Activated gamma-delta T cell treated with anti-CD3 and anti-CD28 coated beads, Interleukin-2, amount 50 U/mL, for 16 hours (primary cell): ENCODE measurements at regions not wholly inside any gene's neighbourhood (a gene's known extent, or its start where the extent isn't known, plus 50 kb on each side); places are given as distances from the start of the nearest gene placed in this dataset.
"Not testable (repeated sequence)": the region's sequence is repeated elsewhere in the genome, so short reads cannot be mapped to it uniquely, and the experiment has no call there.

ENCODE experiments used
- DNase-seq: peaks from one replicate; pipeline ENCODE4 v3.0.0-alpha.2; 2020; ENCODE audit warnings: low read depth

- no peak for DNase-seq
Observed at GRCh38 chr5:102666164-102666946, 88.8 kb upstream of the PAM start.

- no peak for DNase-seq
Observed at GRCh38 chr5:102668220-102668932, 86.7 kb upstream of the PAM start.

DNA sequence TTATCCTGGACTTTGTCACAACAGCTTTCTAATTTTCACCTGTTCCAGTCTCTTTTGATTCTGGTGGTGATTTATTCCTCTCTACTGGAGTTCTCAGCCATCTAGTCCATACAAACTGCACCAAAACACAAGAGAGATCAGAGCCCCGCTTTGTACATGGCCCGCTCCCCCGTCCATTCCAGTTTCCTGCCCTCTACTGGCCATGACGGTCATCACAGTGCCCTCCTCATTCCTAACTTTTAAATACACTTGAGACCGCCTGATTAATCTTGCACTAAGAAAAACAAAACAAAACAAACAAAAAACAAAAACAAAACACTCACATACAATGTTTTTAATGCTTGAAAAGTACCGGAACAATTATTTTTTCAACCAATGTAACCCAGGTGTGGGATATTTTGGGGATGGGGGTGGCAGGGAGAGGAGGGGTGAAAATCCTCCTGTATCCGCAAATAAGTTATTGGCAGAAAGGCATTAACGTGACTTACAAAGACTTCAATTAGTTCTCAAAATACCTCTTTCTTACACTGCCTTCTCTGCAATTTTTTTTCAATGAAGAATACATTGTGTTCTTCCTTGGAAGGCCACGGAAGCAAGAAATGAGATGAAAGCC lies 84.8 kb upstream of the PAM start:
- DNase-seq = no peak

- not testable (repeated sequence) for DNase-seq
Observed at GRCh38 chr5:102671033-102671734, 83.9 kb upstream of the PAM start.

DNA sequence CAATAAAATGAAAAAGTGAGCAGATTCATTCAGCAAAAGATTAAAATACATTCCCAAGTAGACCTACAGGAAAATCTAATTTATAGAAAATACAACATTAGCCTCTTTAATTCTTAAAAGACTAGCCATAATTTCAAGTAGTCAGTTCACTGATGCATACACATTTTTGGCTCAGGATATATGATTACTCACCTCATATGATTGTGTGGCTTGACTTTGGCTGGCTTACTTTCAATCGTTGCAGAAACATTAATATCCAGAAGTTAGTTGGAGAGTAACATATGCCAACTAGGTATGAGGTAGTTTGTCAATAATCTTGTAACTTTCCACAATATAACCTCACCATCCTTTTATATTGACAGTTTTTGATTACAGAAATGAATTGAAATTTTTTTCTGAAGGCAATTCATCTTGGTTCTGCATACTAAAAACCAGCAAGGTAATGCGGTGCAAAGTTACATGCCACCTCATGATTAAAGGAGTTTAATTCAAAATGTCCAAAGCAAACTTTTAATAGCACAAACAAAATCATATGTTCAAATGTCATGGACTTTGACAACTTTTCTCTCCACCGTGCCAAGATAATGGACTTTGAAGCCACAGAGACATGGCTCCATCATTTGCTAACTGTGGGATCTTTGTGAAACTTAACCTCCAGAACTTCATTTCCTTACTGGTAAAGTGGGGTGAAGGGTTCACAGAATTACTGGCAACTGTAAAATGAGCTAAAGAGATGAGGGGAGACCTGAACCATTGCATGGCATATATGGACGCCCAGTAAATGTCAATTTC lies 76.6 kb upstream of the PAM start:
- no peak for DNase-seq

DNA sequence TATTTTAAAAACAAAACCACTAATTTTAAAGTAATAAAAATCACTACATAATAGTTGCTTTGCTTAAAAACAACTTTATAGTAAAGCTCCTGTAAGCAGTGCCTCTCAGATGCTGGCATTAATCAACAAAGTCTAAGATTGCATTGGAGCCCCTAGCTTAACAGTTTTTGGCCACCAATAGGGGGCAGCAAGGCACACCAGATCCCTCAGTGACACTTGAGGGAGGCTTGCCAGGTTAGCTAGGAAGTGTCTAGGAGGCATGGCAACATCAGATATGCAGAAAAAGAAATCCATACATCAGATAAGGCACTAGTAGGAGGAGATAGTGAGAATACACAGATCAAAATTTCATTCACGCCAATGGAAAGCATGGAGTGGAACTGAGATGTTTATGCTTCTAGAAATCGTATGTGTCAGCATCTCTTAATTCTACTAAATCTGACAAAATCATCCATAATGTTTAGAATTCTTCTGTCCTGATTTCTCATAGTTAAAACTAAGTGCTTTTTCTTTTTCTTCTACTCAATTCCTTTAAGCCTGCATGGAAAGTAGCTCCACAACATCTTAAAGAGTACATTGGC lies 73.6 kb upstream of the PAM start:
- peak; percentile 26 for DNase-seq

- DNase-seq = no peak
Observed at GRCh38 chr5:102682101-102682647, 72.9 kb upstream of the PAM start.

- not testable (repeated sequence) for DNase-seq
Observed at GRCh38 chr5:102688076-102688475, 67.0 kb upstream of the PAM start.

GRCh38 chr5:102688581-102689342 lies 66.3 kb upstream of the PAM start:
- DNase-seq = not testable (repeated sequence)

GRCh38 chr5:102690910-102691309 lies 64.2 kb upstream of the PAM start:
- DNase-seq = no peak

DNA sequence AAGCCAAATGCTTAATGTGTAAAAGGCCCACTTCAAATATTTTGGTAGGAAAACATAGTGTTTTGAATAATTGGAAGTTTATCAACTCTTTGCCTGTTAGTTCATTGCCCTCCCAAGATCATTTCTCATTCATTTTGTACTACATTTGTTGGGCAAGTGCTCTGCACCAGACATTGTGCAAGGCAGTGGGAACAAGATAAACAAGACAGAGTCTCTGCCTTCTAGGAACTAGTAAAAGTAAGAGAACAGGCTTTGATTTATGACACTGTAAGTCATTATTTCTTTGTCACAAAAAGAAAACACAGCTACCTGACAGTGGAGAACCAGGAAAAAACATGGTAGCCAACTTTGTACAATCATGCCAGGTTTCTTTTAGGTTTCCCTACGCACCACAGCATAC lies 63.7 kb upstream of the PAM start:
- DNase-seq = no peak

GRCh38 chr5:102700120-102700831 lies 54.8 kb upstream of the PAM start:
- DNase-seq = no peak

DNA sequence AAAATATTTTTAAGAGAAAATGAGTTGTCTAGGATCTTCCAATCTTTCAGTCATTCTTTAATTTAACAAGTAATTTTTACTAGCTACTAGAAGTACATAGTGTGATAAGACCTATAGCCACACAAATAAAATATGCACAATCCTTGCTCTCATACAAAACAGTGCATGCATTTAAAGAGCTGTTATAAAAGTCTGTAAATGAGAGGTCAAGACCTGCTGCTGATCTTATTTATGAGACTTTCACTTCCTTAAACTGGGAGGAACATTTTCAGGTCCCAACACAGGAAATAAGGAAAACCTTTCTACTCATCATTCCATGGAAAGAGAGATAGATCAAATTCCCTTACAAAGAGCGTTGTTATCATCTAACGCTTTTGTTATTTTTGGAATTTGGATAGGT lies 54.2 kb upstream of the PAM start:
- DNase-seq = no peak

DNA sequence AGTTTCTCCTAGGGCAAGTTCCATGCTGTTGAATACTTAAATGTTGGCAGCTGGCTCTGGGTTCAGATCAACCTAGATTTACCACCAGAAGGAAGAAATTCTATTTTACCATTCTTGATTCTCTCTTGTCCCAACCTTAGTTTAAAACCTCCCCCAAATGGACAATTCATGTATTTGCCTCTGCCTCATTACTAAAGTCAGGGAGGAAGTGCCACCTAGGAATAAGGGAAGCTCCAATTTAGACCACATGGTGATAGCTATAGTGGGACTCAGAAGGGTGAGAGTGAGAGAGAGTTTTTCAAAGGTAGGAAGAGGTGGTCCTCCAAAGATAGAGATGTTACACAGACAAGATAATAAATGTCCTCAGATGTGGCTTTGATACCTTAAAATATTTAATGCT lies 53.4 kb upstream of the PAM start:
- no peak for DNase-seq
